ENCODE measurements at regions not wholly inside any gene's neighbourhood (a gene's known extent, or its start where the extent isn't known, plus 50 kb on each side); places are given as distances from the start of the nearest gene placed in this dataset.

DNA sequence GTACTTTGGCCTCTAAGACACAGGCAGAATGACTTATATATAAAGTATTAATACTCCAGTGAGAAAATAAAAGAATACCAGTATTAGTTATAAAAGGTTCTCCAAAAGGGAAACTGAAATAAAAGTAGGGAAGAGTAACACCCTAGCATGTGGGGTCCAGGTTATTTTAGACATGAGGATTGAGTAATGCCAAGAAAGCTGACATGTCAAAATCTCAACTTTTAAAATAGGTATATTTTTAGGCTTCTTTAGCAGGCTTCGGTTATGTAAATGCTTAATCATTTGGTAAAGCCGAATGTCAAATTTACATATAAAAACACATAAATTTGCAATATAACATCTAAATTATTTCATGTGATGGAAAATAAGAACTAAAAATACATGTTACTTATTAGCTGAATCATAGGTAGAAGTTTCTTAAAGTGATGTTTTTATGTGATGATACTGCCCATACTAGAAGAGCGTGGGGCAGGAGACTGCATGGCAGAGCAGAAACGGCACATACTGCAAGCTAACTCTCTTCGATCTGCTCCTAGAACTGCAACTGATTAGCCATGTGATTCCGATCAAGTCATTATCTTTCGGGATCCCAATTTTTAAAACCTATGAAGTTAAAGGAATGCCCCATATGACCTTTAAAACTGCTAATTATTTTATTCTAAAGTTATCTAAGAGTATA is 129.4 kb upstream of the DST start:
- Mint-ChIP-seq H3K27me3 (no peaks in the 10 kb centered on the region), H3K36me3 (no peaks in the 10 kb centered on the region), H3K27ac (no peak overlapping the region), H3K4me1 (ENCODE audit: low read depth in 2 of 2) (no peaks in the 10 kb centered on the region), H3K4me3 (no peak overlapping the region), H3K9me3 (peaks cover 3% of the 10 kb centered on the region)
- ATAC-seq = no peak
- no peak for DNase-seq (ENCODE audit: low spot score)

DNA sequence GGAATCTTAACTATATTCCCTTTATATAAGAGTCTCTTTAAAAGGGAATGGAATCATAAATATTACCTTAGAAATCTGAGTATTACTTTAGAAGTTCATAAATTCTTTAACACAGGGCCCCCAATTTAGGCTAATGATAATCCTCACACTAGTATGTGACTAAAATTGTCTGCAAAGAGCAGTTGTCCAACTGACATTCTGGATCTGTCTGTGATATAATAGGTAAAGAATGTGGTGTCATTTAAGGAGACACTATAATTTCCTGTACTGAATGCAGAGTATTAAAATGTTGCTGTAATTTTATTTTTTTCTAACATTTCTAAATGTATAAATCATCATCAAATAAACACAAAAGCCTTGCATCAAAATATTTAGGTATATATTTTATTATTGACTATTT is 128.5 kb upstream of the DST start:
- H3K27ac Mint-ChIP-seq = no peak overlapping the region
- H3K9me3 Mint-ChIP-seq = peaks cover 3% of the 10 kb centered on the region

DNA sequence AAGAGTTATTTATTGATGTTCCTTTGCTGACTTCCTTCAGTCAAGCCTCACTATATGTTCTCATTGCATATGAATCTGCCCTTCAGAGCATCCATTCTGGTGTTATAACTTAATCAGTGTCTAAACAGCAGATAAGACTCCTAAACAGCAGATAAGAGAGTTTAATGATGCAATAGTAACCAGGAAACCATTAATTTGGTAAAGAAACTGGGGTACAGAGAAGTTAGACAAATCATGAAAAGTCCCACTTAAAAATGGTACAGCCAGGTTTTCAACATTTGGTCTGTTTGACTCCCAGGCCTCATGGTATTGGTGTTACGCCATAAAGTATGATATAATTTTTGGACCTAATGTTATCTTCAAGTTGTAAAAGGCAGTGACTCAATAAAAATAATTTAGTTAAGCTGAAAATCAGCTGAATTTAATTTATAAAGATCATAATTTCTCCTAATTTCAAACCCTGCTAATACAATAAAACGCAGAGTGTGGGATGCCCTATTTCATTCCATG is 127.4 kb upstream of the DST start:
- peaks cover 3% of the 10 kb centered on the region for H3K9me3 Mint-ChIP-seq
- DNase-seq (ENCODE audit: low spot score) (no peak), ATAC-seq (no peak)
- no peaks in the 10 kb centered on the region for H3K4me1 Mint-ChIP-seq (ENCODE audit: low read depth in 2 of 2)
- H3K36me3 Mint-ChIP-seq = no peaks in the 10 kb centered on the region
- H3K4me3 Mint-ChIP-seq = no peak overlapping the region
- no peak overlapping the region for H3K27ac Mint-ChIP-seq
- no peaks in the 10 kb centered on the region for H3K27me3 Mint-ChIP-seq

More for the DNA sequence above, 128.5 kb upstream of the DST start:
- no peak for DNase-seq (ENCODE audit: low spot score)
- Mint-ChIP-seq H3K36me3 (no peaks in the 10 kb centered on the region), H3K27me3 (no peaks in the 10 kb centered on the region), H3K4me1 (ENCODE audit: low read depth in 2 of 2) (no peaks in the 10 kb centered on the region), H3K4me3 (no peak overlapping the region)
- ATAC-seq = no peak

DNA sequence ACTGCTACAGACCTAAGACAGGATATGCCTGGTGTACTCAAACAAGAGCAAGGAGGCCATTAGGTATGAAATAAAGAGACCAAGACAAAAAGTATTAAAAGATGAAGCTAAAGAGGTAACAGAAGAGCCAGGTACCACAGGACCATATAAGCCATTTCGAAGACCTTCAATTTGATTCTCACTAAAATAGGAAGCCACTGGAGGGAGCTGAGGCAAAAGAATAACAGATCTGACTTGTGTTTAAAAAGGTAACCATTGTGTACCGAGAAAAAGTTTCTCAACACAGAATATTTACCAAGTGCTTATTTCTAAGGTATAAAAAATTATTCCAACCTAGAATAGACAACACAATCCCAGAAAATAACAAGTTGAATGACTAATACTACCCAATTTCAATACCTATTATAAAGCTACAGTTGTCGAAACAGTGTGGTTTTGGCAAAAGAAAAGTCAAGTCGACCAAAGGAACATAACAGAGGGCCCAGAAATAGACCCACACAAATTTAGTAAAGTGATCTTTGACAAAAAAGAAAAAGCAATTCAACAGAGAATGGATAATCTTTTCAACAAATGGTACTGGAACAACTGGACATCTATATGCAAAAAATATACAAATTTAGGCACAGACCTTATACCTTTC is 125.3 kb upstream of the DST start:
- Mint-ChIP-seq H3K27me3 (no peaks in the 10 kb centered on the region), H3K9me3 (no peaks in the 10 kb centered on the region), H3K4me3 (no peak overlapping the region), H3K36me3 (no peaks in the 10 kb centered on the region), H3K27ac (no peak overlapping the region), H3K4me1 (ENCODE audit: low read depth in 2 of 2) (no peaks in the 10 kb centered on the region)
- ATAC-seq = no peak
- DNase-seq (ENCODE audit: low spot score) = no peak

DNA sequence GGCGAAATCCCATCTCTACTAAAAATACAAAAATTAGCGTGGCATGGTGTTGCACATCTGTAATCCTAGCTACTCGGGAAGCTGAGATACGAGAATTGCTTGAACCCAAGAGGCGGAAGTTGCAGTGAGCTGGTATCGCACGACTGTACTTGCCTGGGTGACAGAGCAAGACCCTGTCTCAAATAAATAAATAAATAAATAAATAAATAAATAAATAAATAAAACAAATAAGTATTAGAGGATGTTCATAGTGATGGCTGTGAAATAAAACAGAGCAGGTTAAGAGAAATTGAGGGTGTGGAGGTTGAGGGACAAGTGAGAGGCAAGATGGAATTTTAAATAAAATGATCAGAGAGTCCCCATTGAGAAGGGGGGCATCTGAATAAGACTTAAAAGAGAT is 124.7 kb upstream of the DST start:
- DNase-seq (ENCODE audit: low spot score) (no peak), ATAC-seq (no peak)
- no peaks in the 10 kb centered on the region for H3K27me3 Mint-ChIP-seq
- H3K27ac Mint-ChIP-seq = no peak overlapping the region
- H3K4me3 Mint-ChIP-seq = no peak overlapping the region
- no peaks in the 10 kb centered on the region for H3K36me3 Mint-ChIP-seq
- H3K4me1 Mint-ChIP-seq (ENCODE audit: low read depth in 2 of 2) = no peaks in the 10 kb centered on the region
- no peaks in the 10 kb centered on the region for H3K9me3 Mint-ChIP-seq

DNA sequence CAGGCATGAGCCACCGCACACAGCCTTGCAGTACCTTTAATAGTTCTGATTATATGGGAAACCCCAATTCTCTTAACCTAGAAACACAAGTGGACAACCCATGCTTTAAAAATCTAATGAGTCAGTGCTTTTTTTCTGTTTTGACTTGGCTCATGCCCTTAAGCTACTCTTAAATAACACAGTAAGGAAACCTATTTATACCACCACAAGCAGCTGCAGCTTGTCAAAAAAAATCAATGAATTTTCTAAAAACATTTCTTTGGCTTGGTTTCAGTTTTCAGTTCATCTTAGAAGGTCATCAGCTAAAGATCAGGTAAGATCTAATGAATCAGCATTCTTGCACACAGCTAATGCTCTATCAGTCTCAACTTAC is 124.1 kb upstream of the DST start:
- no peak overlapping the region for H3K4me3 Mint-ChIP-seq
- no peaks in the 10 kb centered on the region for H3K27me3 Mint-ChIP-seq
- H3K36me3 Mint-ChIP-seq = no peaks in the 10 kb centered on the region
- ATAC-seq = no peak
- H3K27ac Mint-ChIP-seq = no peak overlapping the region
- no peaks in the 10 kb centered on the region for H3K9me3 Mint-ChIP-seq
- no peak for DNase-seq (ENCODE audit: low spot score)
- no peaks in the 10 kb centered on the region for H3K4me1 Mint-ChIP-seq (ENCODE audit: low read depth in 2 of 2)

DNA sequence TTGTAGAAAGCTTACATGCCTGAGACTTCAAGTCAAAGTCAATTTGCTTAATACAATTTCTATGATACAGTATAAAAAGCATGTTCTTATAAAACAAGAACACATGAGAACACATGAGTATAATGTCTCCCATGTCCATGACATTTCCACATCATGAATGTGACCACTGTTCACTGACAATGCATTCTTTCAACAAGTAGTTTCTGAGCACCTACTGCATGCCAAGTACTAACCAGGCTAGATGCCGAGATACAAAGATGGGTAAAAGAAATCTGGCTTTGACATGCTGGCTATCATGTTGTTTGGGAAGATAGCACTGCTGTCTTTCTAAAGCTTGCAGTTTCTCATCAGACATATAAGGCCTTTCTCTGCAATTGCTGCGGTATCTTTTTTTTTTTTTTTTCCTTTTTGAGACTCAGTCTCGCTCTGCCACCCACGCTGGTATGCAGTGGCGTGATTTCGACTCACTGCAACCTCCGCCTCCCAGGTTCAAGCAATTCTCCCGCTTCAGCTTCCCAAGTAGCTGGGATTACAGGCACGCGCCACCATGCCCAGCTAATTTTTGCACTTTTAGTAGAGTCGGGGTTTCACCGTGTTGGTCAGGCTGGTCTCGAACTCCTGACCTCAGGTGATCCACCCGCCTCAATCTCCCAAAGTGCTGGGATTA is 123.6 kb upstream of the DST start:
- no peak overlapping the region for H3K4me3 Mint-ChIP-seq
- H3K27ac Mint-ChIP-seq = no peak overlapping the region
- no peaks in the 10 kb centered on the region for H3K4me1 Mint-ChIP-seq (ENCODE audit: low read depth in 2 of 2)
- no peaks in the 10 kb centered on the region for H3K27me3 Mint-ChIP-seq
- ATAC-seq = no peak
- H3K36me3 Mint-ChIP-seq = no peaks in the 10 kb centered on the region
- DNase-seq (ENCODE audit: low spot score) = no peak
- no peaks in the 10 kb centered on the region for H3K9me3 Mint-ChIP-seq

DNA sequence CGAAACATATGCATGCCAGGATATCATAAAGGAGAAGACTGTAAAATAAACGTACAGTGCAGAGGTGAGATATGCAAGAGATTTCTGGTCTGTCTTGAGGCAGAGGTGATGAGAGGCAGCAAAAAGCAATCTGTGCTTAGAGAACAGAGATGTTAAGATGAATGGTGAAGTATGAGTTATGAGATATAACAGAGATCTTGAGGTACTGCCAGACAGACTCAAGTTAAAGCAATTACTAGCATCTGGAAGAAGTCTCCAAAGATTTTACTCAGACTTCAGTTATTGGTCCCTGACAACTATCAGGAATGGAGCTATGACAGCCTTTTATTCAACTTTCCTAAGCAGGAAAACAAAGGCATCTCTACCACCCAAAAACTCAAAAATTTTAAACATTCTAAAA is 122.8 kb upstream of the DST start:
- Mint-ChIP-seq H3K27ac (no peak overlapping the region), H3K4me1 (ENCODE audit: low read depth in 2 of 2) (no peaks in the 10 kb centered on the region), H3K4me3 (no peak overlapping the region), H3K9me3 (no peaks in the 10 kb centered on the region), H3K36me3 (no peaks in the 10 kb centered on the region), H3K27me3 (no peaks in the 10 kb centered on the region)
- no peak for ATAC-seq
- no peak for DNase-seq (ENCODE audit: low spot score)

DNA sequence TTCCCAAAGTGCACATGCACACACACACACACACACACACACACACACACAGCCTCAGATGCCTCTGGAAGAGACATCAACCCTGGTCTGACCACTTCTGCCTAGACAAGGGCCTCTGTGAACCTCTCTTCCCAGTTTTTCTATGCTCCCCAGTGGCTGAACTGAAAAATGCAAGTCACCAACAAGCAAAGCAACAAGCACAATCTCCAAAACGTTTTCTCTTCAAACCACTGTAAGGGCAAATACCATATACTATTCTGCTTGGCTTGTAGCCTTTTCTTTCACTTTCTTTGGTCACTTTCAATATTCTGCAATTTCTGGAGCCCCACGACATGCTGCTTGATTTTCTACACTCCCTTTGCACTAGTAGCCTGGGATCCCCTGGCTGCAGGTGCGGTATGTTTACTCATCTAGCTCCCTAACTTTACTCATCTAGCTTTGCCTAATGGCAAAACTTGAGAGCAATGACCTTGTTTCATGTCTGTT is 121.4 kb upstream of the DST start:
- ATAC-seq (no peak), DNase-seq (ENCODE audit: low spot score) (no peak)
- H3K27me3 Mint-ChIP-seq = no peaks in the 10 kb centered on the region
- no peak overlapping the region for H3K4me3 Mint-ChIP-seq
- no peaks in the 10 kb centered on the region for H3K9me3 Mint-ChIP-seq
- no peaks in the 10 kb centered on the region for H3K4me1 Mint-ChIP-seq (ENCODE audit: low read depth in 2 of 2)
- H3K27ac Mint-ChIP-seq = no peak overlapping the region
- no peaks in the 10 kb centered on the region for H3K36me3 Mint-ChIP-seq

DNA sequence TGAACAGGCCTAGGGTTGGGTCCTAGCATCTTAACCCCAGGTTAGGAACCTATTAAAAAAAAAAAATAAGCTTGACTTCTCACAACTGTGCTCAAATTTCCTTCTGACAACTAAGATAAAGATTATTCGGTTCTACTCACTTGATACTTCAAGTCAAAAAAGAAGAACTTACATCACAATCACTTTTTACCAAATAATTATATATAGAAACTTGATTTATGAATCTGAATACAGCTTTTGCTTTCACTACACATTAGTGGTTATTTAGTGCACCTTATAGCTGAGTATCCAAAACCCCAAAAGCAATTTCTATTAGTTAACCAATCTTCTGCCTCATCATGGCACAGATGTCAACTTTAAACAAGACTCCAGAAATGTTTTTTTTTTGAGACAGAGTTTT is 119.0 kb upstream of the DST start:
- no peaks in the 10 kb centered on the region for H3K36me3 Mint-ChIP-seq
- no peak for ATAC-seq
- no peaks in the 10 kb centered on the region for H3K27me3 Mint-ChIP-seq
- H3K4me1 Mint-ChIP-seq (ENCODE audit: low read depth in 2 of 2) = no peaks in the 10 kb centered on the region
- no peak overlapping the region for H3K27ac Mint-ChIP-seq
- no peaks in the 10 kb centered on the region for H3K9me3 Mint-ChIP-seq
- no peak for DNase-seq (ENCODE audit: low spot score)
- no peak overlapping the region for H3K4me3 Mint-ChIP-seq

DNA sequence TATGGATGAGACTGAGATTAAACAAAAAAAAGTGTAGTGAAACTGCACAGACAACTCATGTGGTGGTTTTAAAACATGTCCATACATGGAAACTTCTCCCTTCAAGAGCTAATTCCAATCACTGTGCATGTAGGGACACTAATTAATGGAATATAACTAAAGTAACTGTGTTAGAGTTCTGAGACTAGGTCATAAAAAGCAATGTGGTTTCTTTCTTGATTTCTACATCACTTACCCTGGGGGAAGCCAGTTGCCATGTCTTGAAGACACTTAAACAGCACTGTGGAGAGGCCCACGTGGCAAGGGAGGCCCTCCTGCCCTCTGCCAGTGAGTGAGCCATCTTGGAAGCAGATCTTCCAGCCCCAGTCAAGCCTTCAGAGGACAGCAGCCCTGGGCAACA is 118.2 kb upstream of the DST start:
- H3K36me3 Mint-ChIP-seq = no peaks in the 10 kb centered on the region
- no peaks in the 10 kb centered on the region for H3K4me1 Mint-ChIP-seq (ENCODE audit: low read depth in 2 of 2)
- H3K4me3 Mint-ChIP-seq = no peak overlapping the region
- no peaks in the 10 kb centered on the region for H3K9me3 Mint-ChIP-seq
- H3K27ac Mint-ChIP-seq = no peak overlapping the region
- DNase-seq (ENCODE audit: low spot score) (no peak), ATAC-seq (no peak)
- no peaks in the 10 kb centered on the region for H3K27me3 Mint-ChIP-seq

DNA sequence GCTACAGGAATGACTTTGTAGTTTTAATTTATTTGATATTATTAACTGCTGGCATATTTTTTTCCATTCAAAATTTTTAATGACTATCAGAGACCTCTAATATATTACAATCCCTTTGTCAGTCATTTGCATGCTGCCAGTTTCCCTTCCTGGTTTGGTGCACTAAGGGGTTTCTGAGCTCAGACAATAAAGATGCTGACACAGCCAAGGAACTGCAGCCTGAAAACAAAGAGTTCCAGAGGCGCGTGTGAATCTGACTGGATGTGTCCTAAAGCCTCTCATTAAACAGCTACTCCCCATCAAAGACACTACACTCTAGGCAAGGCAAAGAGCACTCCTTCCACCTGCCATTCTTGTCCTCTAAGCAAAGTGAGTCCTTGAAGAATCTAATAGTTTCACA is 116.8 kb upstream of the DST start:
- H3K4me3 Mint-ChIP-seq = no peak overlapping the region
- no peaks in the 10 kb centered on the region for H3K27me3 Mint-ChIP-seq
- H3K27ac Mint-ChIP-seq = no peak overlapping the region
- H3K4me1 Mint-ChIP-seq (ENCODE audit: low read depth in 2 of 2) = no peaks in the 10 kb centered on the region
- DNase-seq (ENCODE audit: low spot score) (no peak), ATAC-seq (no peak)
- H3K9me3 Mint-ChIP-seq = no peaks in the 10 kb centered on the region
- no peaks in the 10 kb centered on the region for H3K36me3 Mint-ChIP-seq

DNA sequence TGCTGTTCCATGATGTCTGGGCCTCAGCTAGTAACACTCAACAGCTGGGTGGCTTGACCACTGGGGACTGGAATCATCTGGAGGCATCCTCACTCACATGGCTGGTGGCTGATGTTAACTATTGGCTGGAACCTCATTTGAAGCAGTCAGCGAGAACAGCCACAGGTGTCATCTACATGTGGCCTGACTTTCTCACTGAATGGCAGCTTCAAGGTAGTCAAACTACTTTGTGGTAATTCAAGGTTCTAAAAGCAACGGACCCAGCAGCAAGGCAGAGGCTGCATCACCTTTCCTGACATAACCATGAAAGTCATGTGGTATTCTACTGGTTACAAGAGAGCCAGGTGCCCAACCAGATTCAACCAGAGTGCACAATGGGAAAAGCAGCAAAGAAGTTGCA is 115.9 kb upstream of the DST start:
- Mint-ChIP-seq H3K27me3 (no peaks in the 10 kb centered on the region), H3K36me3 (no peaks in the 10 kb centered on the region), H3K9me3 (no peaks in the 10 kb centered on the region), H3K4me1 (ENCODE audit: low read depth in 2 of 2) (no peaks in the 10 kb centered on the region), H3K27ac (no peak overlapping the region), H3K4me3 (no peak overlapping the region)
- DNase-seq (ENCODE audit: low spot score) (no peak), ATAC-seq (no peak)

DNA sequence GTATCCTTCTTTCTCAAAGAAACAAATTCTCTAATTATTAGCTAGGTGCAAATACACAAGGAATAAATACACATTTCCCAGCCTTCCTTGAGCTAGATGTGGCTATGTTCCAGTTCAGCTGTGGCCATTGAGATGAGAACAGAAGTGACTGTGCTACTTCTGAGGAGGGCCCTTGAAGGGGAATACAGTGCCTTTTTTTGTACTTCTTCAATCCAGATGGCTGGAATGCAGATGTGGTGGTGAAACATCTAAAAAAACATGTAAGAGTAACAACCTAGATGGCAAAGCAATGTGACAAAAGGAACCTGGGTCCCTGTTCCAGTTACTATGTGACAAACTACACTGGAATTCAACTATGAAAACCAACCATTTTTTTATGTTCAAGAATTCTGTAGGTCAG is 115.4 kb upstream of the DST start:
- H3K4me1 Mint-ChIP-seq (ENCODE audit: low read depth in 2 of 2) = no peaks in the 10 kb centered on the region
- H3K4me3 Mint-ChIP-seq = no peak overlapping the region
- DNase-seq (ENCODE audit: low spot score) = no peak
- no peaks in the 10 kb centered on the region for H3K36me3 Mint-ChIP-seq
- ATAC-seq = no peak
- H3K27ac Mint-ChIP-seq = no peak overlapping the region
- H3K27me3 Mint-ChIP-seq = no peaks in the 10 kb centered on the region
- H3K9me3 Mint-ChIP-seq = no peaks in the 10 kb centered on the region
